Ectodermal cell (in vitro differentiated cells): ENCODE measurements at regions not wholly inside any gene's neighbourhood (a gene's known extent, or its start where the extent isn't known, plus 50 kb on each side); places are given as distances from the start of the nearest gene placed in this dataset.

ENCODE experiments used
- H3K27ac ChIP-seq: 2 replicates; pipeline ENCODE4 v1.7.0; 2013; ENCODE audit warnings: mild to moderate bottlenecking, low read depth, low read length; ENCODE audit not compliant: insufficient read depth, poor library complexity, severe bottlenecking
- H3K27me3 ChIP-seq: 2 replicates; pipeline ENCODE4 v1.7.0; 2013; ENCODE audit warnings: mild to moderate bottlenecking, low read length; ENCODE audit not compliant: insufficient read depth, control insufficient read depth, poor library complexity, severe bottlenecking
- H3K36me3 ChIP-seq: one replicate; pipeline ENCODE4 v1.7.0; 2013; ENCODE audit warnings: low read length; ENCODE audit not compliant: control insufficient read depth, insufficient read depth
- H3K4me1 ChIP-seq: one replicate; pipeline ENCODE4 v1.7.0; 2013; ENCODE audit warnings: low read length; ENCODE audit not compliant: control insufficient read depth, insufficient read depth
- H3K4me3 ChIP-seq: 2 replicates; pipeline ENCODE4 v1.7.0; 2013; ENCODE audit warnings: low read depth, low read length, control low read depth; ENCODE audit not compliant: insufficient read depth
- H3K9me3 ChIP-seq: 2 replicates; pipeline ENCODE4 v1.7.0; 2013; ENCODE audit warnings: mild to moderate bottlenecking, low read length, moderate library complexity; ENCODE audit not compliant: control insufficient read depth
- WGBS, 2 experiments: methylation state at CpG; one replicate each; pipeline ENCODE4 v1.1.7; 2013; ENCODE audit warnings: missing lambda C conversion rate in 2 of 2; 5-methylcytosine and 5-hydroxymethylcytosine counted together

DNA sequence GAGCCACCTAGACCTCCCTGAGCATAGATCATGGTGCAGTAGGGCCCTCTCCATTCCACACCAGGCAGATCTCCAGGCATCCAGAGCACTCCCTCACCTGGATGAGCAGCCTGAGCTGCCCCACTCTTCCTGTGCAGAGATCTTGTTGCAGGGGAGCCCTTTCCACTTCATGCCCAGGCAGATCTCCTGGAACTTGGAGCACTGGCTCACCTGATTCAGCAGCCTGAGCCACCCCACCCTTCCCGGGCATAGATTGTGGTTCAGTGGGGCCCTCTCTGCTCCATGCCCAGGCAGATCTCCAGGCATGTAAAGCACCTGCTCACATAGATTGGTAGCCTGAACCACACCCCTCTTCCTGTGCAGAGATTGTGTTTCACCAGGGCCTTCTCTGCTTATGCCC is 78.0 kb downstream of the SEC16B start:
- no peaks in the 10 kb centered on the region for H3K9me3 ChIP-seq
- H3K4me1 ChIP-seq, result no peaks in the 10 kb centered on the region
- H3K4me3 ChIP-seq, result no peak overlapping the region
- no peak overlapping the region for H3K27ac ChIP-seq
- 88 to 91% methylated on average over 1 of the region's 1 CpG for WGBS, 2 experiments
- no peaks in the 10 kb centered on the region for H3K27me3 ChIP-seq
- H3K36me3 ChIP-seq, result peaks cover 5% of the 10 kb centered on the region

DNA sequence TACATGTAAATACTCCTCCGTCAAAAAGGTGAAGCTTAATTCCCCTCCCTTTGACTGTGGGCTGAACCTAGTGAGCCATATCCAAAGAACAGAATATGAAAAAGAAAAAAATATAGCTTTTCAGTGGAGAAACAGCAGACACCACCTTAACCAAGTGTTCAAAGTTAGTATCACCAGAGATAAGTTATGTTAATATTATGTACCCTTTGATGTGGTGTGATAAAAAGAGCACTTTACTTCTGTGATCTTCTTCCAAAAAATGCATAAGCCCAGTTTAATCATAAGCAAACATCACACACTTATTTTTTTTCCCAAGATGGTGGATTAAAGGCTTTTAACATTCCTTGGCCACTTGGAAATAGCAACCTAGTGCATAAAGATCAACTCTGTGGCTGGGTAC is 79.4 kb downstream of the SEC16B start:
- H3K4me1 ChIP-seq, result no peaks in the 10 kb centered on the region
- WGBS, 2 experiments, result 100% methylated on average over 1 of the region's 1 CpG
- H3K9me3 ChIP-seq, result no peaks in the 10 kb centered on the region
- H3K4me3 ChIP-seq, result no peak overlapping the region
- H3K27me3 ChIP-seq, result no peaks in the 10 kb centered on the region
- H3K27ac ChIP-seq, result no peak overlapping the region
- H3K36me3 ChIP-seq, result peaks cover 5% of the 10 kb centered on the region

DNA sequence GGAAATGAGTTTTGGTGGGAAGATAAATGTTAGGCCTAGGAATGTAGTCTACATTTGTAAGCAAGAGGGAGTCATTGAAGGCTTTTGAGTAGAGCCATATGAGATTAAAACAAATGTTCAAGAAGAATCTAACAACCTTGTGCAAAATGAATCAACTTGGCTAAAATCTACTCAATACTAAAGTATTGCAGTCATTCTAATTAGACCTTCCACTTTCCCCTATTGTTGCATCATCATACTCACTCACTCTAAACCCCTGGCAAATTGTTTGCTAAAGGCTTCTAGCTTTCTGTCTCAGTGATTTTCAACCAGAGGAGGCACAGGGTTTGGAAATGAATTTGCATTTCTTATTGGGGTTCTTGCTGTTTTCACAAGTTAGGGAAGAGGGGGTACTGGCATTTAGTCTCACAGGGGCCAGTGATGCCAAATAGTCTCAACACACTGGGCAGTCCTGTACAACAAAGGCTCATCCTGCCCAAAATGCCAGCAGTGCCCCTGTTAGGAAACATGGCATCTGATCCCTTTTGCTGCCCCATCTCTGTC is 85.3 kb downstream of the SEC16B start:
- Histone ChIP-seq H3K36me3 (no peaks in the 10 kb centered on the region), H3K9me3 (no peaks in the 10 kb centered on the region), H3K27ac (no peak overlapping the region), H3K4me1 (no peaks in the 10 kb centered on the region), H3K4me3 (no peak overlapping the region), H3K27me3 (no peaks in the 10 kb centered on the region)

DNA sequence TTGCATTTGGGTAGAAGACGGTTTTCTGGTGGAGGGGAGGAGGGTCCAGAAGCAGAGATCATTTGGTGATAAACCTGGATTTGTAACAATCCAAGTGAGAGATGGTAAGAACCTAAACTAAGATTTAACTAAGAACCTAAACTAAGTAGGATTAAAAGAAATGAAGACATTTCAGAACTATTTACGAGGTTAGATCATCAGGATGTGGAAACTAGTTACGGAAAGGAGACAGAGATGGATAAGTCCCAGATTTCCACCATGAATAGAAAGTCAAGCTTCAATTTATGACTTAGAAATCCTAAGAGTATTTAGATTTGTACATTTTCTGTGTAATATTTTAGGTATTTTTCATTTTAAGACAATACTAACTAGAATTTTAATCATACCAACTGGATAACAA is 86.3 kb downstream of the SEC16B start:
- 94 to 99% methylated on average over 3 of the region's 3 CpGs for WGBS, 2 experiments
- Histone ChIP-seq H3K9me3 (no peaks in the 10 kb centered on the region), H3K27me3 (no peaks in the 10 kb centered on the region), H3K4me1 (no peaks in the 10 kb centered on the region), H3K4me3 (no peak overlapping the region), H3K36me3 (no peaks in the 10 kb centered on the region), H3K27ac (no peak overlapping the region)

DNA sequence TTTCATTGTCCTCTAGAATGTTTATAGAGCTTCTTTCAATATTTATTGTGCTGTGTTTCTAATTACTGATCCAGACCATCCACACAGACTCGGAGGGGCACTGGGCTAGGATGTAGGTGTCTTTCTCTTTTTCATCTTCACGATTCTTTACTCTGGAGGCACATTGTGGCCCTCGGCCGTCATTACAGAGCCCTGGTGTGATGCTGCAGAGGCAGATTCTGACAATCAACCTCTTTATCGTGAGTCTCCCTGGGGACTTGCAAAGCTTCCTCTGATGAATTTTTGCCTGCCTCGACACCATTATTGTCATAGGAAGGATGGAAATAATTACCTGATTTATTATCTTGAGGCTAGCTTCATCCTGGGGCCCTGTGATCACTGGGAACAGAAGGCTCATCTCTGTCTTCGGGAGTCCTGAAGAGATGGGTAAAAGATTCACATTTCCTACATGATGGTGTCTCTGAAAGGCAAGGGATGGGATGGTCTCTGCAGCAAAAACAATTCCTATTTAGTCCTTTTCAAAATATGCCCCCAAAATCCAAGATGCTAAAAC is 89.4 kb downstream of the SEC16B start:
- H3K9me3 ChIP-seq, result no peaks in the 10 kb centered on the region

DNA sequence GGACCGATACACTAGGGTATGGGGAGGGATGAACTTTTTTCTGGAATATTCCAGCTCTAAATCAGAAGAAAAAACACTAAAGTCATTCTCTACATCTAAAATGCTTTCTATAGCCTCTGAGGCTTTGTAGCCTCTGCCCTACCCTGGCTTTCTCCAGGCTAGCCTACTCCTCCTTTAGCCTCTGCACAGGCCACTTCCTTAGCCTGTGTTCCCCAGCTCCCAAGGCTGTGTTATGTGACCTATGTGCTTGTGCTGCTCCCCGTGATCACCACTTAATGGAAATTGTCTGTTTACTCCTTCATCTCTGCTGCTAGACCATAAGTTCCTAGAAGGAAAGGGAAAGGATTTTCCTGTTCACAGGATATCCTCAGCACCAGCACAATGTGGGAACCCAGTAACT is 92.8 kb downstream of the SEC16B start:
- 93 to 97% methylated on average over 1 to 2 of the region's 2 CpGs for WGBS, 2 experiments
- H3K4me1 ChIP-seq, result no peaks in the 10 kb centered on the region
- no peaks in the 10 kb centered on the region for H3K9me3 ChIP-seq
- H3K4me3 ChIP-seq, result no peak overlapping the region
- no peak overlapping the region for H3K27ac ChIP-seq
- no peaks in the 10 kb centered on the region for H3K36me3 ChIP-seq
- H3K27me3 ChIP-seq, result no peaks in the 10 kb centered on the region

More for the DNA sequence above, 89.4 kb downstream of the SEC16B start:
- no peak overlapping the region for H3K27ac ChIP-seq
- no peaks in the 10 kb centered on the region for H3K36me3 ChIP-seq
- no peak overlapping the region for H3K4me3 ChIP-seq
- H3K27me3 ChIP-seq, result no peaks in the 10 kb centered on the region
- WGBS, 2 experiments, result 94% methylated on average over 7 of the region's 7 CpGs
- no peaks in the 10 kb centered on the region for H3K4me1 ChIP-seq

DNA sequence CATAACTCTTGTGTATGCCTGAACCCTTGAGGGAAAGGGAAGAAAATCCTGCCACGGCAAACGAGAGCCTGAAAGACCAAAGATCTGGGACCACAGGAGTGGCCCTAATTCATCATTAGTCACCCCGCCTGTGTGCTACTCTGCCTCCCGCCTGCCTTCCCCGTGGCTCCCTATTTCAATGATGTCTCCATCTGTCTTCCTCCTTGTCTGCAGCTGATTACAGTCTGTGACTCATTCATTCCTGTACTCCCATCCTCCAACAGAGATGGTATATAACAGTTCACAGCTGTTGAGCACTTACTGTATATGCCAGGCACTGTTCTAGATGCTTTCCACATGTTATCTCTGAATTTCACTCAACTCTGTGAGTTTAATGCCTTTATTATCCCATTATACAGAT is 96.6 kb downstream of the SEC16B start:
- Histone ChIP-seq H3K4me1 (no peaks in the 10 kb centered on the region), H3K27ac (no peak overlapping the region), H3K4me3 (no peak overlapping the region), H3K36me3 (no peaks in the 10 kb centered on the region), H3K27me3 (no peaks in the 10 kb centered on the region), H3K9me3 (no peaks in the 10 kb centered on the region)
- WGBS, 2 experiments, result 68 to 75% methylated on average over 5 of the region's 5 CpGs

DNA sequence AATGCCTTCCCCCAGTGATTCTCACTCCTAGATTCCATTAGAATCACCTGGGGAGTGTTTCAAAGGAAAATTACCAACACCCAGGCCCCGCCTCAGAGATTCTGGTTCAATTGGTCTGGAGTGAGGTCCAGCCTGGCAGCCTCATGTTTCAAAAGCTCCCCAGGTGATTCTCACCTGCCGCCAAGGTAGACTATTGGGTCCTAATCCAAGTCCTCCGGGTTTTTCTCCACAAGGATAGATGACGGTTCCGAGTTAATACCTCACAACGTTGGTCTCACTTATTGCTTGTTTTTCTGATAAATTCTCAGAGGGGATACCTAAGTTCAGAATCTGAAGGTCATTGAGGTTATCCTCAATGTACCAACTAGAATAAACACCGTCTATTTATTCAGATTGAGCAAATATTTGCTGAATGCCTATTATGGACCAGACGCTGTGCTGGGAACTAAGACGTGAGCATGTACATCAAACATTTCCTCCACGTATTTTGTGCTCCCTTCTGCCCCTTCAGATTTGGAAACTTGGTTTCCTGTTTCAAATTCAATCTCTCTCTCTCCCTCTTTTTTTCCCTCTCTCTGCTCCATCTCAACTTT is 97.5 kb downstream of the SEC16B start:
- no peak overlapping the region for H3K4me3 ChIP-seq
- 88 to 91% methylated on average over 10 of the region's 10 CpGs for WGBS, 2 experiments
- H3K27me3 ChIP-seq, result no peaks in the 10 kb centered on the region
- no peaks in the 10 kb centered on the region for H3K4me1 ChIP-seq
- H3K27ac ChIP-seq, result no peak overlapping the region
- H3K36me3 ChIP-seq, result no peaks in the 10 kb centered on the region
- H3K9me3 ChIP-seq, result no peaks in the 10 kb centered on the region

DNA sequence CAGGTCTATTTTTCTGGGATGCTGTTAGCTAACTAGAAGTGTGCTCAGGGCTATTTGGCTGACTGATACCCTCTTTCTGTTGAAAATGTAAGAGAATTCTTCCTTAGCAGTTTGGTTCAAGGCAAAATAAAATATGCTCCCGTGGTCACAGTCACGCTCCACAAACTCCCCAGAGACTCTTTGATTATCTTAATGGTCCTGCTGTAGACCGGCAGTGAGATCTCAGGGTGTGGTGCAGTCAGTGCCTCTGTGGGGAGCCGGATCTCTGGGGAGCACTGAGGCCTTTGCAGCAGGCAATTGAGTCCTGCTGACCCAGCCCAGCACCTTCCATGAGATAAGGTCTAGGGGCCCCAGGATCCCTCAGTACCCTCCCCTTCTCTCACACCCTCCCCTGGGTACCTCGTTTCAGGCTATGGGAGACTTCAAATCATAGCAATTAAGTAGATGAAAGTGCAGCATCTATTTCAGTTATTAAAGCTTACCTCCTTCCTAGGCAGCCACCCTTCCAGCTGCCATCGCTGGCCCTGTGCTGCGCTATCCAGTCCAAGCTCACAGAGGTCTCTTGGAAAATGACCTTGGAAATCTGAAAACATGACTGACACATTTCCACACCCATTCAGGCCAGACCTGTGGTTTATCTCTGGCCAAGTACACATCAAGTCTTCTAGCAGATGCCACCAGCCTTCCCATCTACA is 98.1 kb downstream of the SEC16B start:
- WGBS, 2 experiments, result 86 to 89% methylated on average over 7 of the region's 7 CpGs
- Histone ChIP-seq H3K36me3 (no peaks in the 10 kb centered on the region), H3K27ac (no peak overlapping the region), H3K9me3 (no peaks in the 10 kb centered on the region), H3K27me3 (no peaks in the 10 kb centered on the region), H3K4me1 (no peaks in the 10 kb centered on the region), H3K4me3 (no peak overlapping the region)

DNA sequence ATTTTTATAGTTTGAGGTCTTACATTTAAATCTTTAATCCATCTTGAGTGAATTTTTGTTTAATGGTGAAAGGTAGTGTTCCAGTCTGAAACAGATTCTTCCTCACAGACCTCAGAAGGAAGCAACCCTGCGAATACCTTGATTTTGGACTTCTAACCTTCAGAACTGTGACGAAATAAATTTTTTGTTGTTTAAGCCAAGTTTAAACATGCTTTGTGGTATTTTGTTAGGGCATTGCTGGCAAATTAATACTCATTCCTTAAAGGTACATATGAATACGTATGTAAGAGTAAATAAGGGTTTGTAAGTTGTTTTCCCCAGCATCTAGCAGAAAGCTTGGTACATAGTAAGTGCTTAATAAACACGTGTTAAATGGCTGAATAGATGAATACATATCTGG is 100.3 kb downstream of the SEC16B start:
- Histone ChIP-seq H3K27ac (no peak overlapping the region), H3K4me1 (no peaks in the 10 kb centered on the region), H3K9me3 (no peaks in the 10 kb centered on the region), H3K27me3 (no peaks in the 10 kb centered on the region), H3K4me3 (no peak overlapping the region), H3K36me3 (no peaks in the 10 kb centered on the region)
- 94 to 97% methylated on average over 4 of the region's 4 CpGs for WGBS, 2 experiments
